CD4-positive, CD25-positive, alpha-beta regulatory T cell (primary cell): ENCODE measurements at regions not wholly inside any gene's neighbourhood (a gene's known extent, or its start where the extent isn't known, plus 50 kb on each side); places are given as distances from the start of the nearest gene placed in this dataset.

Source experiments
- ATAC-seq, 2 donors: fragments of 150-1000 bp; cut with Tn5 transposase; one replicate each; pipeline ENCODE4 v1.10.0; 2021; ENCODE audit warnings: low read depth in 2 of 2, moderate number of reproducible peaks in 2 of 2, moderate library complexity in 1 of 2
- DNase-seq, 3 donors: peaks; one replicate each; pipeline versions ENCODE4 v3.0.0 to v3.0.0-alpha.2; 2012 to 2022; ENCODE audit warnings: mixed read lengths in 1 of 3
- H3K27ac ChIP-seq: one replicate; pipeline ENCODE4 v1.7.0; 2013; ENCODE audit warnings: mild to moderate bottlenecking, low read length; ENCODE audit not compliant: insufficient read depth, poor library complexity, severe bottlenecking
- H3K27me3 ChIP-seq: one replicate; pipeline ENCODE4 v1.7.0; 2013; ENCODE audit warnings: low read length; ENCODE audit not compliant: control insufficient read depth, insufficient read depth
- H3K36me3 ChIP-seq: one replicate; pipeline ENCODE4 v1.7.0; 2013; ENCODE audit warnings: mild to moderate bottlenecking, low read length, moderate library complexity; ENCODE audit not compliant: control insufficient read depth, insufficient read depth
- H3K4me1 ChIP-seq: 2 replicates; pipeline ENCODE4 v1.7.0; 2013; ENCODE audit warnings: mild to moderate bottlenecking, low read length; ENCODE audit not compliant: insufficient read depth, control insufficient read depth, poor library complexity, severe bottlenecking
- H3K4me3 ChIP-seq: one replicate; pipeline ENCODE4 v1.7.0; 2013; ENCODE audit warnings: low read depth, mild to moderate bottlenecking, low read length, moderate library complexity
- H3K9me3 ChIP-seq, 2 experiments: 1 replicate in 1 of 2; 2 replicates in 1 of 2; pipeline ENCODE4 v1.7.0; 2013; ENCODE audit warnings: low read length in 2 of 2, mild to moderate bottlenecking in 1 of 2, moderate library complexity in 1 of 2; ENCODE audit not compliant: control insufficient read depth in 2 of 2
- H3K27ac Mint-ChIP-seq, 3 donors: one replicate each; pipeline ENCODE4 v1.8.0; 2020 to 2022; ENCODE audit warnings: mild to moderate bottlenecking in 3 of 3, mixed read lengths in 3 of 3, moderate library complexity in 2 of 3
- H3K27me3 Mint-ChIP-seq: one replicate; pipeline ENCODE4 v1.8.0; 2022; ENCODE audit warnings: mild to moderate bottlenecking, mixed read lengths
- H3K36me3 Mint-ChIP-seq: one replicate; pipeline ENCODE4 v1.8.0; 2020; ENCODE audit warnings: mixed read lengths
- H3K4me1 Mint-ChIP-seq, 4 donors: one replicate each; pipeline ENCODE4 v1.8.0; 2020 to 2022; ENCODE audit warnings: mixed read lengths in 4 of 4, mild to moderate bottlenecking in 1 of 4
- H3K4me3 Mint-ChIP-seq, 4 donors: one replicate each; pipeline ENCODE4 v1.8.0; 2020 to 2022; ENCODE audit warnings: mild to moderate bottlenecking in 4 of 4, mixed read lengths in 4 of 4, moderate library complexity in 3 of 4
- H3K9me3 Mint-ChIP-seq, 7 donors: one replicate each; pipeline ENCODE4 v1.8.0; 2020 to 2022; ENCODE audit warnings: mixed read lengths in 7 of 7, mild to moderate bottlenecking in 3 of 7, moderate library complexity in 2 of 7

DNA sequence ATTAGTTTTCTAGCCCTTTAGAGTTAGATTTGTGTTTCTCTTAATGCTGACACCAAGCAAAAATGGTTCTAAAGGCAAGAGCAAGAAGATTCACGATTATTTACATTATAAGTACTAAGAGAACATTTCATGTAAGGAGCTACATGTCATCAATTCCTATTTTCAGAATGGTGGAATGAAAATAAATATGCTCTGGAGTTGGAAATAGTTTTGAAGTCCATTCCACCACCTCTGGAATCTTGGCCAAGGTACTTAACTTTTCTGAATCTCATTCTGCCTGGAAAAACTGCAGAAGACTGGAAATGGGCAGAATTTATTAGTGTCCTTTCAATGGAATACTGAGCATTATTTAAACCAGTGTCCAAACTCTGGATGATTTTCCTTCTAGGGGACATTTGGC lies 125.1 kb upstream of the RAB11FIP2 start:
- Histone ChIP-seq H3K9me3 (no peaks in the 10 kb centered on the region), H3K27ac (no peak overlapping the region), H3K27me3 (peaks cover 2% of the 10 kb centered on the region), H3K36me3 (no peaks in the 10 kb centered on the region), H3K4me1 (no peaks in the 10 kb centered on the region), H3K4me3 (no peak overlapping the region)
- DNase-seq = no peak
- Mint-ChIP-seq H3K4me1 (no peaks in the 10 kb centered on the region), H3K4me3 (no peak overlapping the region), H3K27ac (no peak overlapping the region), H3K9me3 (peaks cover 0 to 5% (median 0%) of the 10 kb centered on the region in 7 donors), H3K27me3 (no peaks in the 10 kb centered on the region), H3K36me3 (no peaks in the 10 kb centered on the region)
- ATAC-seq = no peak

DNA sequence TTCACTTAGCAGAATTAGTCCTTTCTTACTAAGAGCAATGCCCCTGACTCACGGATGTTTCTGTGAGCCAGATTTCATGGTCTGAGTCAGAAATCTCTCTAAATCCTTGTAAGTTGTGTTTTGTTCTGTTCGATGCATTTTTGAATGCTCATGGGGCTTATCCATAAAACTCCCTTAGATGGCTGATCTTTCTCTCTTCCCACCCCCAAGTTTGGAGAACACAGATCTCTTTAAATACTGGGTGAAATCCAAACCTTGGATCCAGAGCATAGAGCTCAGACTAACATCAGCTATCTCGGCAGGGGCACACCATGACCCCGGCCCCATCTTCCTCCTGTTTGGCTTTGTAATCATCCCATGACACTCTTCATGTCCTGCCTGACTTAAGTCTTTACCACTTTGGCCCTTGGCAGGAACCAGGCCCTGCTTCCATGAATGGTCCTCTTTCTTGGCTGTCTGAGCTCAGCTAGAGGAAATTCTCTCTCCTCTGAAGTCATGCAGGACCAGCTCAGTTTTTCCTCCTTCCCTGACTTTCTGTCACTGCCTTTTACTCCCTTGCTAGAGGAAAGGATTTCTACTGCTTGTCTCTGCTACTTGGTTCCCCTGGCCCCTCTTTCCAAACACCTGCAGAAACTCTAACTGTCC lies 120.4 kb upstream of the RAB11FIP2 start:
- no peaks in the 10 kb centered on the region for H3K36me3 Mint-ChIP-seq
- DNase-seq (no peak), ATAC-seq (no peak)
- H3K27me3 Mint-ChIP-seq = no peaks in the 10 kb centered on the region
- Histone ChIP-seq H3K4me1 (no peaks in the 10 kb centered on the region), H3K9me3 (no peaks in the 10 kb centered on the region), H3K4me3 (no peak overlapping the region), H3K36me3 (no peaks in the 10 kb centered on the region), H3K27ac (no peak overlapping the region), H3K27me3 (no peaks in the 10 kb centered on the region)
- no peaks in the 10 kb centered on the region for H3K4me1 Mint-ChIP-seq
- no peak overlapping the region for H3K4me3 Mint-ChIP-seq
- peaks cover 0 to 2% (median 0%) of the 10 kb centered on the region in 7 donors for H3K9me3 Mint-ChIP-seq
- H3K27ac Mint-ChIP-seq = no peak overlapping the region

DNA sequence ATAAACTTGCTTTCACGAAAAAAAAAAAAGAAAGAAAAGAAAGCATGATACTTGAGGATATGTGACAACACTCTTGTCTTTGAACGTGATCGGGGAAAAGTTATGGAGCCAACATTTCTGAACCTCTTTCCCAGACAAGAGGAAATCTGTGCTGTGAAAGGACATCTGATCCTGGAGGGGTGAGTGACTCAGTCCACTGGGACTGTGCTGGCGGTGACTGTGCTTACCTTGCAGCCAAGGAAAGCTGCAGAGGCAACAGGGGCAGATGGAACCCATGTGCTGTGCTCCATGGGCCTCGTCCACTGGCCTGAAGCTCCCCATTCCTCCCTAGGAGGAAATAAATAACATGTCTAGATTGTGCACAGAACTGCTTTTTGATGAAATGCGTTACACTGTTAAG lies 116.5 kb upstream of the RAB11FIP2 start:
- H3K9me3 Mint-ChIP-seq = no peaks in the 10 kb centered on the region

DNA sequence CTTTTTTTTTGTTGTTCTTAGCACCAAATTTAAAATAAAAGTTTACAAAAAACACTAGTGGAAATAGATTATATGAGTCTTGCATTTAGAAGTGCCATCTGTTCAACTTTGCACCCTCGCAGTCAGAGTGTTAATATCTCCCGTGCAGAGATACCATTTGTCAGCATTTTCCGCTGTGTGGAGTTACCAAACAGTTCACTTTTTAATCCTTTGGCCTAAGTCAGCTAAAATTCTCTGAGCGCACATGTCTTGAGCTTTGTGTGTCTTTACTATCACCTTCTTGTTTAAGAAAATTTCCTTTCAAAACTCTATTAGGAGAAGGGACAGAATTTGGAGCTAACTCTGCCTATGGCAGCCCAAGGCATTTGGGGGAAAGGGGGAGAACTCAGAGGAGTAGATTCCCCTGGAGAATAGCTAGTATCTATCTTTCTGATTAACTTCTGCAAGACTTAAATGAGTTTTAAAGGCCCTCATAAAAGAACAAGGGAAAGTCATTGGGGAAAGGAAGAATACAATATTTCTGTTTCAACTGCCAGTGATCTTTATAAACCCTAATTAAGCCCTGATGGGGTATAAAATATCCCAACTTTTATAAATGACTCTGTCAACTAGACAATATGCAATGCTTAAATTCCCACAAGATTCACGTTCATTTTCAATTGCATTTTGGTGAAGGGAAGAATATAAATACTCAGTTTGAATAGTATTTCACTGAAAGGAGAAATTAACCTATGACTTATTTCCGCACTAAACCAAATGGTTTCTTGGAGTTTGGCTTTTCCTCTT lies 114.9 kb upstream of the RAB11FIP2 start:
- Mint-ChIP-seq H3K36me3 (no peaks in the 10 kb centered on the region), H3K4me1 (no peaks in the 10 kb centered on the region), H3K4me3 (no peak overlapping the region), H3K27me3 (no peaks in the 10 kb centered on the region), H3K27ac (no peak overlapping the region), H3K9me3 (no peaks in the 10 kb centered on the region)
- DNase-seq (no peak), ATAC-seq (no peak)
- H3K27me3 ChIP-seq = no peaks in the 10 kb centered on the region
- H3K9me3 ChIP-seq = no peaks in the 10 kb centered on the region
- no peaks in the 10 kb centered on the region for H3K4me1 ChIP-seq
- H3K36me3 ChIP-seq = no peaks in the 10 kb centered on the region
- no peak overlapping the region for H3K4me3 ChIP-seq
- H3K27ac ChIP-seq = no peak overlapping the region

More for the DNA sequence above, 116.5 kb upstream of the RAB11FIP2 start:
- H3K27me3 Mint-ChIP-seq = no peaks in the 10 kb centered on the region
- Histone ChIP-seq H3K36me3 (no peaks in the 10 kb centered on the region), H3K27ac (no peak overlapping the region), H3K4me3 (no peak overlapping the region), H3K4me1 (no peaks in the 10 kb centered on the region), H3K9me3 (no peaks in the 10 kb centered on the region), H3K27me3 (no peaks in the 10 kb centered on the region)
- no peak overlapping the region for H3K27ac Mint-ChIP-seq
- no peaks in the 10 kb centered on the region for H3K4me1 Mint-ChIP-seq
- ATAC-seq (no peak), DNase-seq (no peak)
- no peaks in the 10 kb centered on the region for H3K36me3 Mint-ChIP-seq
- no peak overlapping the region for H3K4me3 Mint-ChIP-seq

DNA sequence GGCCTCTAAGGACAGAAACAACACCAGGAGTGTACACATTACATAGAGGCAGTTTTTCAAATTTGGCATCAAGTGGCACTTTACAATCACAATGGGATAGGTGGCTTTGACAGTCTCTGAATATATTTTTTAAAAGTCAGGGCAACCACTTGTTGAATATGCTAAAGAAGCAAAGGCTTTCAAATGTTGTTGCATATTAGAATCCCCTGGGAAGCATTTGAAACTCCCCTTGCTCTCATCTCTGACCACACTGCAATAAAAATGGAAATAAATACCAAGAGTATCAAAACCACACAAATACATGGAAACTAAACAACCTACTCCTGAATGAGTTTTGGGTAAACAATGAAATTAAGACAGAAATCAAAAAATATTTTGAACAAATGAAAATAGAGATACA lies 106.5 kb upstream of the RAB11FIP2 start:
- Histone ChIP-seq H3K4me3 (no peak overlapping the region), H3K27me3 (peaks cover 2% of the 10 kb centered on the region), H3K9me3 (no peaks in the 10 kb centered on the region), H3K4me1 (no peaks in the 10 kb centered on the region), H3K36me3 (no peaks in the 10 kb centered on the region), H3K27ac (no peak overlapping the region)
- Mint-ChIP-seq H3K27me3 (peaks cover 4% of the 10 kb centered on the region), H3K9me3 (peaks cover 0 to 6% (median 3%) of the 10 kb centered on the region in 7 donors), H3K27ac (no peak overlapping the region), H3K36me3 (no peaks in the 10 kb centered on the region), H3K4me3 (no peak overlapping the region), H3K4me1 (peaks cover 0 to 2% (median 0%) of the 10 kb centered on the region in 4 donors)
- DNase-seq (no peak), ATAC-seq (no peak)

DNA sequence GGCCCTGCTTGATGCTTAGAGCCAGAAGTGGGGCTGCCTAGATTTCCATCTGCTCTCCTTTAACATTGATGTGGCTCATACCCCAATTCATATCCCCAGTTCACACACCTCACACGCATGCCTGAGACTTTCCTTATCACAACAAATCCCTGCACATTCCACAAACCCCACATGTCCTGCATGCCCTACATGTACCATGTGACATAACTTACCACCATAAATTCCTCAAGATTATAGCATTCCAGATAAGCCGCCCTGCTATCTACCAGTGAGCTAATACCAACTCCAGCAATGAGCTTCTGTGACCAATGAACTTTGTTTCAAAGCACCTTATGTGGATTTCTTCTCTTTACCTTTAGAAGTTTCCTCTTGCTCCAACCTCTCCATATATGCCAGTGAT lies 104.7 kb upstream of the RAB11FIP2 start:
- H3K4me1 Mint-ChIP-seq = peaks cover 0 to 2% (median 0%) of the 10 kb centered on the region in 4 donors
- no peak for ATAC-seq
- Histone ChIP-seq H3K4me1 (no peaks in the 10 kb centered on the region), H3K4me3 (no peak overlapping the region), H3K27ac (no peak overlapping the region), H3K9me3 (no peaks in the 10 kb centered on the region), H3K27me3 (peaks cover 2% of the 10 kb centered on the region), H3K36me3 (no peaks in the 10 kb centered on the region)
- H3K27me3 Mint-ChIP-seq = peaks cover 4% of the 10 kb centered on the region
- no peak overlapping the region for H3K4me3 Mint-ChIP-seq
- no peak overlapping the region for H3K27ac Mint-ChIP-seq
- H3K9me3 Mint-ChIP-seq = peaks cover 0 to 6% (median 3%) of the 10 kb centered on the region in 7 donors
- no peaks in the 10 kb centered on the region for H3K36me3 Mint-ChIP-seq
- no peak for DNase-seq

DNA sequence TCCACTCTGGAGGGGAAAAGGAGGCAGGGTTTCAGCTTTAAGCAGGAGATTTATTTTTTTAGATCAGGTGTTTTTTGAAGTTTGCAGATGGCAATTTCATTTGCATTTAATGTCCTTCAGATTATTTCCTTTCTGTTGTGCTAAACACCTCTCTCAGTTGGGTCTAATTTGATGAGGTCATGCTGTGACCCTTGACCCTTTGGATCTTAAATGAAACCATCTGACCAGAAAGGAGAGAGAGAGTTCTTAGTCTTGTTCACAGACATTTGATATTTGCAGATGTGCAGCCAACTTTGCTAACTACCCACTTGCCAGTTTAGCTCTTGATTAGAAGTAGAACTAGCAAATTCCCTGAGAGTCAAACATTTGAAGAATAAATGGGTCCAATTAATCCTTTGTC lies 101.5 kb upstream of the RAB11FIP2 start:
- no peaks in the 10 kb centered on the region for H3K27me3 Mint-ChIP-seq
- no peak overlapping the region for H3K4me3 Mint-ChIP-seq
- no peaks in the 10 kb centered on the region for H3K4me1 ChIP-seq
- H3K27ac ChIP-seq = no peak overlapping the region
- H3K9me3 ChIP-seq = no peaks in the 10 kb centered on the region
- DNase-seq (no peak), ATAC-seq (no peak)
- peaks cover 0 to 7% (median 0%) of the 10 kb centered on the region in 7 donors for H3K9me3 Mint-ChIP-seq
- H3K36me3 Mint-ChIP-seq = no peaks in the 10 kb centered on the region
- no peaks in the 10 kb centered on the region for H3K27me3 ChIP-seq
- H3K36me3 ChIP-seq = no peaks in the 10 kb centered on the region
- no peak overlapping the region for H3K4me3 ChIP-seq
- H3K27ac Mint-ChIP-seq = no peak overlapping the region
- H3K4me1 Mint-ChIP-seq = peaks cover 0 to 2% (median 0%) of the 10 kb centered on the region in 4 donors

DNA sequence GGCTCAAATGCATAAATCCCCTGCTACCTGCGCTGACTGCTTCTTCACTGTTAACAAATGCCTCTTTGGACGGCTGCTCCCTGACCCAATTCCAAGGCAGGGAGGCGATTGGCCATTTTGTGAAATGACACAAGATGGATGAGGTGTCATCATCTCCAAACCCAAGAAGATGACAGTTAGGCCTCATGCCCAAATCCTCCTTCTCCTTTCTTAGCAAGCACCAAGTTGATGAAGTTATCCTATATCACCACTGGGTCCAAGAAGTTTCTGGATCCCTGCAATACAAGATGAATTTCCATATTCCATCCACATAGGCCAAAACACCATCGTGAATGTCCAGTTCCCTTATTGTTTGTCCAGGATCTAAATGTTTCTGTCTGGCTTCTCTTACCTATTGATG lies 98.5 kb upstream of the RAB11FIP2 start:
- no peaks in the 10 kb centered on the region for H3K9me3 ChIP-seq
- H3K27ac Mint-ChIP-seq = no peak overlapping the region
- H3K27ac ChIP-seq = no peak overlapping the region
- H3K27me3 ChIP-seq = peaks cover 4% of the 10 kb centered on the region
- no peak overlapping the region for H3K4me3 ChIP-seq
- no peak overlapping the region for H3K4me3 Mint-ChIP-seq
- no peaks in the 10 kb centered on the region for H3K4me1 ChIP-seq
- peaks cover 4% of the 10 kb centered on the region for H3K27me3 Mint-ChIP-seq
- ATAC-seq = no peak
- peaks cover 0 to 1% (median 0%) of the 10 kb centered on the region in 7 donors for H3K9me3 Mint-ChIP-seq
- DNase-seq = no peak
- H3K36me3 Mint-ChIP-seq = no peaks in the 10 kb centered on the region
- H3K36me3 ChIP-seq = no peaks in the 10 kb centered on the region
- no peaks in the 10 kb centered on the region for H3K4me1 Mint-ChIP-seq
